GM23338 (cell line): ENCODE measurements at regions not wholly inside any gene's neighbourhood (a gene's known extent, or its start where the extent isn't known, plus 50 kb on each side); places are given as distances from the start of the nearest gene placed in this dataset.

Experiments used
- ATAC-seq: fragments of 200-7000 bp; cut with Tn5 transposase; 3 replicates; pipeline ENCODE4 v1.9.1; 2020
- DNase-seq: peaks from one replicate; pipeline ENCODE4 v3.0.0-alpha.2; 2015; ENCODE audit warnings: low spot score
- H2AFZ ChIP-seq: fragments of 200-600 bp; sonication (generic); 2 replicates; pipeline ENCODE4 v1.8.0; 2016; ENCODE audit warnings: antibody characterized with exemption, mild to moderate bottlenecking, moderate library complexity
- H3F3A ChIP-seq: fragments of 200-600 bp; sonication (generic); replicated peaks from 2 replicates; pipeline ENCODE4 v1.8.0; 2017; ENCODE audit warnings: antibody characterized with exemption, mixed run types, low read depth
- H3K27ac ChIP-seq: fragments of 200-600 bp; sonication (generic); 2 replicates; pipeline ENCODE4 v1.6.1; 2016; ENCODE audit warnings: low read depth
- H3K27me3 ChIP-seq: fragments of 200-600 bp; sonication (generic); 2 replicates; pipeline ENCODE4 v1.8.0; 2016; ENCODE audit warnings: mild to moderate bottlenecking, mixed run types, moderate library complexity; ENCODE audit not compliant: insufficient read depth
- H3K36me3 ChIP-seq: fragments of 200-600 bp; sonication (generic); 2 replicates; pipeline ENCODE4 v1.8.0; 2016; ENCODE audit warnings: mild to moderate bottlenecking; ENCODE audit not compliant: insufficient read depth
- H3K4me1 ChIP-seq: fragments of 200-600 bp; sonication (generic); 2 replicates; pipeline ENCODE4 v1.8.0; 2016; ENCODE audit warnings: mild to moderate bottlenecking, moderate library complexity; ENCODE audit not compliant: insufficient read depth
- H3K4me2 ChIP-seq: fragments of 200-600 bp; sonication (generic); 2 replicates; pipeline ENCODE4 v1.7.1; 2017; ENCODE audit warnings: mixed run types
- H3K4me3 ChIP-seq: fragments of 200-600 bp; sonication (generic); 2 replicates; pipeline ENCODE4 v1.6.1; 2016; ENCODE audit warnings: mixed run types
- H3K79me2 ChIP-seq: fragments of 200-600 bp; sonication (generic); replicated peaks from 2 replicates; pipeline ENCODE4 v1.8.0; 2017; ENCODE audit warnings: mild to moderate bottlenecking; ENCODE audit not compliant: insufficient read depth
- H3K9me2 ChIP-seq: fragments of 200-600 bp; sonication (generic); 2 replicates; pipeline ENCODE4 v1.8.0; 2017; ENCODE audit not compliant: insufficient read depth
- H4K20me1 ChIP-seq: fragments of 200-600 bp; sonication (generic); replicated peaks from 2 replicates; pipeline ENCODE4 v1.8.0; 2017; ENCODE audit warnings: mild to moderate bottlenecking; ENCODE audit not compliant: insufficient read depth
- H3K27ac Mint-ChIP-seq: 2 replicates; pipeline ENCODE4 v1.8.0; 2020; ENCODE audit warnings: inconsistent platforms, mild to moderate bottlenecking, moderate library complexity, mixed read lengths
- H3K27me3 Mint-ChIP-seq: 3 replicates; pipeline ENCODE4 v1.8.0; 2022; ENCODE audit warnings: low read depth, mild to moderate bottlenecking, moderate library complexity, mixed read lengths, inconsistent platforms; ENCODE audit not compliant: insufficient read depth, poor library complexity
- H3K36me3 Mint-ChIP-seq: 3 replicates; pipeline ENCODE4 v1.8.0; 2021; ENCODE audit warnings: low read depth, mild to moderate bottlenecking, inconsistent platforms, moderate library complexity, mixed read lengths
- H3K4me1 Mint-ChIP-seq: 3 replicates; pipeline ENCODE4 v1.8.0; 2020; ENCODE audit warnings: mild to moderate bottlenecking, inconsistent platforms, mixed read lengths
- H3K4me3 Mint-ChIP-seq: 3 replicates; pipeline ENCODE4 v1.8.0; 2021; ENCODE audit warnings: moderate library complexity, mild to moderate bottlenecking, inconsistent platforms, mixed read lengths
- H3K9me3 Mint-ChIP-seq: 3 replicates; pipeline ENCODE4 v1.8.0; 2020; ENCODE audit warnings: moderate library complexity, mild to moderate bottlenecking, inconsistent platforms, mixed read lengths
- CREB1 ChIP-seq: fragments of 250-450 bp; sonication (Bioruptor Pico); IDR thresholded peaks from 2 replicates; pipeline ENCODE4 v1.5.0; 2020; ENCODE audit warnings: low read depth, mild to moderate bottlenecking, moderate library complexity
- CTCF ChIP-seq, 2 experiments: fragments of 200-600 bp in 1 of 2; sonication (generic) in 1 of 2; conservative IDR thresholded peaks; 2 replicates each; pipeline versions ENCODE4 v1.5.1 to v1.6.1; 2016 to 2017; ENCODE audit warnings: antibody characterized with exemption in 2 of 2, low read depth in 2 of 2, mild to moderate bottlenecking in 2 of 2, moderate library complexity in 1 of 2
- ETS1 ChIP-seq: IDR thresholded peaks from 2 replicates; pipeline ENCODE4 v1.6.1; 2016; ENCODE audit warnings: antibody characterized with exemption
- EZH2 ChIP-seq: fragments of 200-600 bp; sonication (generic); IDR thresholded peaks from one replicate; pipeline ENCODE4 v1.8.0; 2017; ENCODE audit warnings: antibody characterized with exemption, mild to moderate bottlenecking, low read depth; ENCODE audit not compliant: unreplicated experiment
- EZH2phosphoT487 ChIP-seq: fragments of 200-600 bp; sonication (generic); IDR thresholded peaks from one replicate; pipeline ENCODE4 v1.8.1; 2018; ENCODE audit warnings: antibody characterized with exemption; ENCODE audit not compliant: unreplicated experiment
- JUNB ChIP-seq: IDR thresholded peaks from one replicate; pipeline ENCODE4 v1.6.1; 2016; ENCODE audit warnings: antibody characterized with exemption; ENCODE audit not compliant: unreplicated experiment
- NANOG ChIP-seq: IDR thresholded peaks from 2 replicates; pipeline ENCODE4 v1.6.1; 2016; ENCODE audit warnings: antibody characterized with exemption, borderline replicate concordance
- POLR2AphosphoS5 ChIP-seq: IDR thresholded peaks from 2 replicates; pipeline ENCODE4 v1.6.1; 2016; ENCODE audit warnings: antibody characterized with exemption, low read depth
- REST ChIP-seq: IDR thresholded peaks from one replicate; pipeline ENCODE4 v1.6.1; 2018; ENCODE audit warnings: antibody characterized with exemption; ENCODE audit not compliant: unreplicated experiment
- STAT1 ChIP-seq: IDR thresholded peaks from one replicate; pipeline ENCODE4 v1.6.1; 2016; ENCODE audit warnings: antibody characterized with exemption; ENCODE audit not compliant: unreplicated experiment
- ZNF114 ChIP-seq: fragments of 250-450 bp; sonication (Bioruptor Pico); IDR thresholded peaks from 2 replicates; pipeline ENCODE4 v1.5.0; 2020; ENCODE audit warnings: mild to moderate bottlenecking, moderate library complexity
- ZNF331 ChIP-seq: fragments of 250-450 bp; sonication (Bioruptor Pico); IDR thresholded peaks from 2 replicates; pipeline ENCODE4 v1.5.0; 2020; ENCODE audit warnings: low read depth, mild to moderate bottlenecking, moderate library complexity
- ZNF462 ChIP-seq: fragments of 250-450 bp; sonication (Bioruptor Pico); IDR thresholded peaks from 2 replicates; pipeline ENCODE4 v1.5.0; 2020; ENCODE audit warnings: mild to moderate bottlenecking, moderate library complexity

GRCh38 chr18:53894675-53895442 lies 329.6 kb downstream of the MBD2 start:
- Histone ChIP-seq H3K4me1 (no peaks in the 10 kb centered on the region), H2AFZ (no peak overlapping the region), H3K79me2 (no peaks in the 10 kb centered on the region), H3K27ac (no peak overlapping the region), H3K4me3 (no peak overlapping the region), H4K20me1 (no peaks in the 10 kb centered on the region), H3K4me2 (no peak overlapping the region), H3F3A (no peaks in the 10 kb centered on the region), H3K36me3 (no peaks in the 10 kb centered on the region), H3K27me3 (no peaks in the 10 kb centered on the region), H3K9me2 (no peaks in the 10 kb centered on the region)
- Mint-ChIP-seq H3K4me1 (no peaks in the 10 kb centered on the region), H3K27ac (no peak overlapping the region), H3K36me3 (no peaks in the 10 kb centered on the region), H3K4me3 (no peak overlapping the region), H3K27me3 (peaks cover 4% of the 10 kb centered on the region), H3K9me3 (no peaks in the 10 kb centered on the region)
- ATAC-seq (no peak), DNase-seq (no peak)
- TF ChIP-seq CTCF (conservative IDR thresholded peaks at IDR 0.05; ENCODE audit: low read depth in 2 of 2) = no peak
- no peak for TF ChIP-seq JUNB
- no peak for TF ChIP-seq NANOG
- no peak for TF ChIP-seq CREB1 (CRISPR knock-in tag)
- TF ChIP-seq EZH2phosphoT487 = no peak
- TF ChIP-seq EZH2 = no peak
- no peak for TF ChIP-seq STAT1
- no peak for TF ChIP-seq ETS1
- no peak for TF ChIP-seq ZNF114 (CRISPR knock-in tag)
- no peak for TF ChIP-seq POLR2AphosphoS5
- TF ChIP-seq REST = no peak
- TF ChIP-seq ZNF462 (CRISPR knock-in tag) = no peak
- TF ChIP-seq ZNF331 (CRISPR knock-in tag) = no peak
